K562 (cell line): ENCODE measurements at regions not wholly inside any gene's neighbourhood (a gene's known extent, or its start where the extent isn't known, plus 50 kb on each side); places are given as distances from the start of the nearest gene placed in this dataset.

ENCODE experiments used
- ATAC-seq: fragments of 200-7000 bp; cut with Tn5 transposase; 3 replicates; pipeline ENCODE4 v1.9.1; 2020; ENCODE audit warnings: moderate library complexity
- BruUV-seq: library from RNA; stranded (reverse); fragments of 400-500 nt; replicated peaks from 2 replicates; lab custom pipeline; 2021; lab: Mats Ljungman, UMichigan
- CTCF ChIA-PET: fragments of 300-600 bp; formaldehyde crosslinking; extraction: SDS; loops from one replicate; lab custom pipeline; 2021; ENCODE audit warnings: low intra/inter-chr PET ratio; lab: Yijun Ruan, JAX
- POLR2A ChIA-PET: fragments of 300-600, 350-650 bp; sonication (Branson Sonifier 250); formaldehyde crosslinking; extraction: SDS; loops from one replicate; lab custom pipeline; 2021; ENCODE audit warnings: antibody characterized with exemption, inconsistent platforms; lab: Yijun Ruan, JAX
- DNase-seq, 4 experiments: peaks; one replicate each; pipeline versions ENCODE4 v3.0.0 to v3.0.0-alpha.2; 2011 to 2018; ENCODE audit warnings: low spot score in 3 of 4, mixed read lengths in 3 of 4; ENCODE audit errors: extremely low read depth in 1 of 4
- FAIRE-seq: peaks from 2 replicates; lab custom pipeline; 2011; peaks lifted over from hg19 to GRCh38; lab: Jason Lieb, UNC
- H2AFZ ChIP-seq: 2 replicates; pipeline ENCODE4 v1.6.0; 2011; ENCODE audit warnings: low read depth, low read length, control low read depth, inconsistent platforms
- H3K27ac ChIP-seq: fragments of 200-600 bp; 3 replicates; pipeline ENCODE4 v1.8.0; 2011; ENCODE audit warnings: low read depth, mild to moderate bottlenecking, control low read depth, inconsistent platforms, low read length, moderate library complexity, mixed read lengths; ENCODE audit errors: extremely low read depth
- H3K27me3 ChIP-seq, 2 experiments: fragments of 300-600 bp in 1 of 2; 2 replicates in 1 of 2; 3 replicates in 1 of 2; pipeline versions ENCODE4 v1.6.0 to v1.8.0; 2011; ENCODE audit warnings: inconsistent platforms in 2 of 2, low read length in 2 of 2, mild to moderate bottlenecking in 1 of 2, mixed read lengths in 1 of 2, moderate library complexity in 1 of 2; ENCODE audit not compliant: control insufficient read depth in 2 of 2, insufficient read depth in 2 of 2
- H3K36me3 ChIP-seq: fragments of 300-600 bp; 3 replicates; pipeline ENCODE4 v1.8.0; 2011; ENCODE audit warnings: mild to moderate bottlenecking, low read length, inconsistent platforms; ENCODE audit not compliant: control insufficient read depth, insufficient read depth
- H3K4me1 ChIP-seq, 2 experiments: fragments of 200-600 bp in 1 of 2; replicated peaks in 1 of 2; 2 replicates in 1 of 2; 3 replicates in 1 of 2; pipeline versions ENCODE4 v1.5.1 to v1.8.0; 2011; ENCODE audit warnings: inconsistent platforms in 2 of 2, low read length in 2 of 2, mild to moderate bottlenecking in 1 of 2, mixed read lengths in 1 of 2, moderate library complexity in 1 of 2; ENCODE audit not compliant: control insufficient read depth in 2 of 2, insufficient read depth in 2 of 2
- H3K4me2 ChIP-seq: 2 replicates; pipeline ENCODE4 v1.6.1; 2011; ENCODE audit warnings: low read length, control low read depth, inconsistent platforms, mixed read lengths; ENCODE audit not compliant: insufficient read depth
- H3K4me3 ChIP-seq: fragments of 200-600 bp; sonication (generic), shearing (Covaris generic); 2 replicates; pipeline ENCODE4 v1.5.1; 2016; ENCODE audit warnings: control low read depth, inconsistent platforms
- H3K79me2 ChIP-seq: fragments of 200-600 bp; 3 replicates; pipeline ENCODE4 v1.8.0; 2011; ENCODE audit warnings: low read length, inconsistent platforms; ENCODE audit not compliant: control insufficient read depth, insufficient read depth
- H3K9ac ChIP-seq, 2 experiments: 2 replicates each; pipeline versions ENCODE4 v1.6.0 to v1.6.1; 2011; ENCODE audit warnings: low read depth in 2 of 2, low read length in 2 of 2, control low read depth in 1 of 2, inconsistent platforms in 1 of 2, mild to moderate bottlenecking in 1 of 2, mixed read lengths in 1 of 2; ENCODE audit not compliant: insufficient read depth in 1 of 2
- H3K9me1 ChIP-seq: one replicate; pipeline ENCODE4 v1.6.0; 2011; ENCODE audit warnings: inconsistent platforms, mild to moderate bottlenecking, low read length, moderate library complexity; ENCODE audit not compliant: control insufficient read depth, insufficient read depth
- H3K9me3 ChIP-seq: replicated peaks from 2 replicates; pipeline ENCODE4 v1.5.1; 2011; ENCODE audit warnings: low read depth, low read length, inconsistent platforms; ENCODE audit not compliant: control insufficient read depth, insufficient read depth
- H4K20me1 ChIP-seq: replicated peaks from 2 replicates; pipeline ENCODE4 v1.6.1; 2011; ENCODE audit warnings: low read length, inconsistent platforms, mixed read lengths; ENCODE audit not compliant: control insufficient read depth, insufficient read depth
- ADNP ChIP-seq: fragments of 200-800 bp; sonication (Bioruptor generic); IDR thresholded peaks from 2 replicates; pipeline ENCODE4 v1.6.1; 2016; ENCODE audit warnings: missing genetic modification characterization, missing compliant biosample characterization
- ARID3A ChIP-seq: IDR thresholded peaks from 2 replicates; pipeline ENCODE4 v1.6.1; 2012; ENCODE audit warnings: low read depth, low read length, improper control_type of control experiment, borderline replicate concordance
- CEBPB ChIP-seq: fragments of 450-650 bp; IDR thresholded peaks from 2 replicates; pipeline ENCODE4 v1.6.1; 2016; ENCODE audit warnings: missing genetic modification characterization, missing compliant biosample characterization
- CHAMP1 ChIP-seq: fragments of 450-650 bp; IDR thresholded peaks from 2 replicates; pipeline ENCODE4 v1.6.1; 2016; ENCODE audit warnings: mild to moderate bottlenecking
- CREB3L1 ChIP-seq: fragments of 450-650 bp; IDR thresholded peaks from 2 replicates; pipeline ENCODE4 v1.6.1; 2014; ENCODE audit warnings: low read depth, mild to moderate bottlenecking, moderate library complexity, borderline replicate concordance
- DACH1 ChIP-seq: fragments of 450-650 bp; IDR thresholded peaks from 2 replicates; pipeline ENCODE4 v1.6.1; 2018; ENCODE audit not compliant: partially characterized antibody
- FOXA3 ChIP-seq, 2 experiments: fragments of 450-650 bp in 1 of 2; sonication (generic) in 1 of 2; formaldehyde crosslinking; IDR thresholded peaks in 1 of 2; conservative IDR thresholded peaks in 1 of 2; 2 replicates each; pipeline versions ENCODE4 v1.4.0 to v1.8.0; 2020 to 2022; ENCODE audit warnings: mild to moderate bottlenecking in 2 of 2, missing genetic modification reagents in 1 of 2
- MTA2 ChIP-seq: fragments of 450-650 bp; IDR thresholded peaks from 2 replicates; pipeline ENCODE4 v1.6.1; 2016; ENCODE audit warnings: low read depth
- PYGO2 ChIP-seq: fragments of 450-650 bp; IDR thresholded peaks from 2 replicates; pipeline ENCODE4 v1.6.1; 2016; ENCODE audit warnings: mild to moderate bottlenecking, missing genetic modification characterization, moderate library complexity, missing compliant biosample characterization
- SMARCE1 ChIP-seq: fragments of 450-650 bp; IDR thresholded peaks from 2 replicates; pipeline ENCODE4 v1.7.1; 2016; ENCODE audit warnings: mild to moderate bottlenecking
- TSHZ1 ChIP-seq: fragments of 250-450 bp; sonication (Bioruptor Pico); IDR thresholded peaks from 2 replicates; pipeline ENCODE4 v1.4.0; 2020; ENCODE audit warnings: mild to moderate bottlenecking, moderate library complexity
- ZNF140 ChIP-seq: fragments of 250-450 bp; sonication (Bioruptor Pico); IDR thresholded peaks from 2 replicates; pipeline ENCODE4 v1.8.0; 2021; ENCODE audit warnings: moderate library complexity, mild to moderate bottlenecking, inconsistent platforms
- WGBS: fragments of 100-300 bp; shearing (Covaris generic); methylation state at CpG from one replicate; pipeline ENCODE4 v1.1.6; 2016; ENCODE audit warnings: low coverage, mixed read lengths; ENCODE audit not compliant: insufficient coverage; ENCODE audit errors: missing lambda C conversion rate; 5-methylcytosine and 5-hydroxymethylcytosine counted together
- in situ Hi-C: fragments of 300-500 bp; cut with MboI; formaldehyde crosslinking; loops from 4 replicates; pipeline ENCODE4 v1.15.0; 2018; ENCODE audit warnings: inconsistent platforms, mixed read lengths
- intact Hi-C: fragments of 100-400 bp; cut with micrococcal nuclease; formaldehyde crosslinking; loops from 2 replicates; pipeline ENCODE4 v1.14.2; 2022

GRCh38 chr14:106850913-106851825 lies 1324.8 kb downstream of the TMEM121 start:
- TF ChIP-seq TSHZ1 (CRISPR knock-in tag) (no peak), CHAMP1 (no peak), ZNF140 (no peak), PYGO2 (tag) (no peak), ARID3A (no peak), ADNP (tag) (no peak), SMARCE1 (no peak), FOXA3 (CRISPR knock-in tag; conservative IDR thresholded peaks at IDR 0.05 in 1 of 2, IDR thresholded peaks at IDR 0.05 in 1 of 2) (no peak), MTA2 (no peak), CREB3L1 (no peak), DACH1 (no peak), CEBPB (tag) (no peak)
- H4K20me1 ChIP-seq = no peaks in the 10 kb centered on the region
- H3K4me3 ChIP-seq = no peak overlapping the region
- no peaks in the 10 kb centered on the region for H3K4me1 ChIP-seq
- ATAC-seq (no peak), FAIRE-seq (no peak), DNase-seq (no peak)
- WGBS = 1% methylated on average over 19 of the region's 20 CpGs
- in situ Hi-C loops (no loop called here), intact Hi-C loops (no loop called here)
- no TSS peak for BruUV-seq
- H3K79me2 ChIP-seq = no peaks in the 10 kb centered on the region
- no peak overlapping the region for H3K4me2 ChIP-seq
- CTCF ChIA-PET = no interaction called here
- H3K9me3 ChIP-seq = no peaks in the 10 kb centered on the region
- no peaks in the 10 kb centered on the region for H3K9me1 ChIP-seq
- H3K9ac ChIP-seq = no peak overlapping the region
- H3K27ac ChIP-seq = no peak overlapping the region
- no peaks in the 10 kb centered on the region for H3K27me3 ChIP-seq
- H2AFZ ChIP-seq = no peak overlapping the region
- no peaks in the 10 kb centered on the region for H3K36me3 ChIP-seq
- POLR2A ChIA-PET = no interaction called here
